ENCODE measurements at regions not wholly inside any gene's neighbourhood (a gene's known extent, or its start where the extent isn't known, plus 50 kb on each side); places are given as distances from the start of the nearest gene placed in this dataset.

DNA sequence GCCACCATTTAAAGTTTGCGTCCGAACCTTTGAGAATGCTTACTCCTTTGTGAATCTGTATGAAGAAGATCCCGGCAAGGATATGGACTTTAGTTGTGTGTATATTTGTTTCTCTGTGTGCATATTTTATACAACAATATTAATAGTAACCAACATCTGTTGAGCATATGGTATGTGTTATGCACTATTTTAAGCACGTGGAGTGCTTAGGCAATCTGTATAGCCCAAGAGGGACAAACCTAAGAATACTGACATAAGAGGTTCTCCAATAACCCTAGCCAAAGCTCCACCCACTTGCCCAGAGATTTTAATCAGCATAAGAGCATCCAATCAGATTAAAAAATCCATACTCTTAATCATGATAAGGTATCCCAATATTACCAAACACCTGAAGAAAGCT, 92.7 kb downstream of the MAB21L3 start:
- Histone ChIP-seq H3K9ac (ENCODE audit: control insufficient read depth, extremely low read depth, insufficient read depth, low read length) (no peak overlapping the region), H3K27me3 (ENCODE audit: control insufficient read depth, extremely low read depth, insufficient read depth, low read length) (peaks cover 10% of the 10 kb centered on the region), H3K36me3 (ENCODE audit: control insufficient read depth in 2 of 2, extremely low read depth in 1 of 2, insufficient read depth in 2 of 2, low read length in 2 of 2) (no peaks in the 10 kb centered on the region), H3K27ac (ENCODE audit: control insufficient read depth, insufficient read depth, low read length) (no peak overlapping the region), H3K79me2 (ENCODE audit: control insufficient read depth, insufficient read depth, low read length) (no peaks in the 10 kb centered on the region), H3K4me1 (ENCODE audit: control insufficient read depth, extremely low read depth, insufficient read depth, low read length) (no peaks in the 10 kb centered on the region), H3K4me3 (ENCODE audit: control insufficient read depth in 2 of 3, extremely low read depth in 1 of 3, insufficient read depth in 2 of 3, low read depth in 1 of 3, low read length in 3 of 3) (no peak overlapping the region), H3K9me1 (ENCODE audit: control insufficient read depth, extremely low read depth, insufficient read depth, low read length) (no peaks in the 10 kb centered on the region), H3K4me2 (ENCODE audit: control insufficient read depth, extremely low read depth, insufficient read depth, low read depth, low read length) (no peak overlapping the region), H4K20me1 (ENCODE audit: control insufficient read depth, extremely low read depth, insufficient read depth, low read length) (no peaks in the 10 kb centered on the region), H2AFZ (ENCODE audit: control insufficient read depth, low read length) (no peak overlapping the region), H3K9me3 (ENCODE audit: control insufficient read depth, low read depth, low read length) (no peaks in the 10 kb centered on the region)
- FAIRE-seq (no peak), DNase-seq (ENCODE audit: low read depth, low spot score) (no peak)
- dilution Hi-C loops (cut with MboI; ENCODE audit: extremely low pct_ligation_motif_present, low sequenced_read_pairs) = no loop called here
- TF ChIP-seq, protein P1, sequence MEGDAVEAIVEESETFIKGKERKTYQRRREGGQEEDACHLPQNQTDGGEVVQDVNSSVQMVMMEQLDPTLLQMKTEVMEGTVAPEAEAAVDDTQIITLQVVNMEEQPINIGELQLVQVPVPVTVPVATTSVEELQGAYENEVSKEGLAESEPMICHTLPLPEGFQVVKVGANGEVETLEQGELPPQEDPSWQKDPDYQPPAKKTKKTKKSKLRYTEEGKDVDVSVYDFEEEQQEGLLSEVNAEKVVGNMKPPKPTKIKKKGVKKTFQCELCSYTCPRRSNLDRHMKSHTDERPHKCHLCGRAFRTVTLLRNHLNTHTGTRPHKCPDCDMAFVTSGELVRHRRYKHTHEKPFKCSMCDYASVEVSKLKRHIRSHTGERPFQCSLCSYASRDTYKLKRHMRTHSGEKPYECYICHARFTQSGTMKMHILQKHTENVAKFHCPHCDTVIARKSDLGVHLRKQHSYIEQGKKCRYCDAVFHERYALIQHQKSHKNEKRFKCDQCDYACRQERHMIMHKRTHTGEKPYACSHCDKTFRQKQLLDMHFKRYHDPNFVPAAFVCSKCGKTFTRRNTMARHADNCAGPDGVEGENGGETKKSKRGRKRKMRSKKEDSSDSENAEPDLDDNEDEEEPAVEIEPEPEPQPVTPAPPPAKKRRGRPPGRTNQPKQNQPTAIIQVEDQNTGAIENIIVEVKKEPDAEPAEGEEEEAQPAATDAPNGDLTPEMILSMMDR (optimal IDR thresholded peaks at IDR 0.05 in 1 of 3, IDR thresholded peaks at IDR 0.05 in 1 of 3, conservative IDR thresholded peaks at IDR 0.05 in 1 of 3; ENCODE audit: extremely low read depth in 1 of 3, insufficient read depth in 2 of 3, low read length in 3 of 3) = no peak
- no peak for TF ChIP-seq EZH2 (IDR thresholded peaks at IDR 0.05; ENCODE audit: low read length)

DNA sequence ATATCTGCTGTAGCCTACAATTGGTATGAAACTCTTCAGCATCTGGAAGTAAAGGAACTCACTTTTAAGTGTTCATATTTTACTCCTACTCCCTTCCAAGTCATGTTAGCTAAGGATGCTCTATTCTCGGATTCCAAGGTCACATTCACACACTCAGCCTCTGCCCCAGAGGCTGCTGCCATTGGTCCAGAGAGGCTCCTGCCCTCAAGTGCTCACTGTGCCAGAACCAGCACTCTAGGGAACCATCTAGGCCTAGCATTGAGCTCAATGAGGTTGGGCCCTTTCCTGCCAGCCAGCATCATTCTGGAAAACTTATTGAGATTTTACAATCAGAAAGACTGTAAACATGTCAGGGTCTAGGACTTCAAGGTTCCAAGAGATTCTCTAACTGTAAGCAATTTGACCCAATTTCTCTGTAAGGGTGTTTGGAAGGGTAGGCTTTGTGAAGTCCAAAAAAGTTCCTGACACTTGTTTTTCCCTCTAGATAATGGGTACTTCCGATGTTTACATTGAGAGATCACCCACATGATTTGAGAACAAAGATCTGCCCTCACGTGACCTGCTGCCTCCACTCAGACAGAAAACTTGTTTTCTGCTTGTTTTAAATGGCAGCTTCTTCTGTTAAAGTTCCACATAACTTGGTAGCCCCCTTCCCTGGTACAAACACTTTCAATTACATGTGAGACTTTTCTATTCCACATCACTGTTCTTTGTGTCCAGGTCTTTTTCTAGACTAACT, 94.9 kb downstream of the MAB21L3 start:
- Histone ChIP-seq H3K9ac (ENCODE audit: control insufficient read depth, extremely low read depth, insufficient read depth, low read length) (no peak overlapping the region), H3K4me3 (ENCODE audit: control insufficient read depth in 2 of 3, extremely low read depth in 1 of 3, insufficient read depth in 2 of 3, low read depth in 1 of 3, low read length in 3 of 3) (no peak overlapping the region), H3K27ac (ENCODE audit: control insufficient read depth, insufficient read depth, low read length) (no peak overlapping the region), H3K4me2 (ENCODE audit: control insufficient read depth, extremely low read depth, insufficient read depth, low read depth, low read length) (no peak overlapping the region), H3K79me2 (ENCODE audit: control insufficient read depth, insufficient read depth, low read length) (no peaks in the 10 kb centered on the region), H3K9me1 (ENCODE audit: control insufficient read depth, extremely low read depth, insufficient read depth, low read length) (no peaks in the 10 kb centered on the region), H2AFZ (ENCODE audit: control insufficient read depth, low read length) (no peak overlapping the region), H3K27me3 (ENCODE audit: control insufficient read depth, extremely low read depth, insufficient read depth, low read length) (peaks cover 6% of the 10 kb centered on the region), H3K36me3 (ENCODE audit: control insufficient read depth in 2 of 2, extremely low read depth in 1 of 2, insufficient read depth in 2 of 2, low read length in 2 of 2) (no peaks in the 10 kb centered on the region), H3K9me3 (ENCODE audit: control insufficient read depth, low read depth, low read length) (no peaks in the 10 kb centered on the region), H4K20me1 (ENCODE audit: control insufficient read depth, extremely low read depth, insufficient read depth, low read length) (no peaks in the 10 kb centered on the region), H3K4me1 (ENCODE audit: control insufficient read depth, extremely low read depth, insufficient read depth, low read length) (no peaks in the 10 kb centered on the region)
- dilution Hi-C loops (cut with MboI; ENCODE audit: extremely low pct_ligation_motif_present, low sequenced_read_pairs) = no loop called here
- DNase-seq (ENCODE audit: low read depth, low spot score) (no peak), FAIRE-seq (no peak)
- TF ChIP-seq, protein P1 (optimal IDR thresholded peaks at IDR 0.05 in 1 of 3, IDR thresholded peaks at IDR 0.05 in 1 of 3, conservative IDR thresholded peaks at IDR 0.05 in 1 of 3; ENCODE audit: extremely low read depth in 1 of 3, insufficient read depth in 2 of 3, low read length in 3 of 3) = no peak
